Caco-2 (cell line): ENCODE measurements at regions not wholly inside any gene's neighbourhood (a gene's known extent, or its start where the extent isn't known, plus 50 kb on each side); places are given as distances from the start of the nearest gene placed in this dataset.

Experiments
- BruUV-seq: library from RNA; stranded (reverse); fragments of 400-500 nt; replicated peaks from 2 replicates; lab custom pipeline; 2021; lab: Mats Ljungman, UMichigan
- CTCF ChIA-PET: fragments of 300-600 bp; sonication (Branson Sonifier 250); formaldehyde crosslinking; loops from one replicate; lab custom pipeline; 2022; ENCODE audit warnings: antibody characterized with exemption; lab: Charles Lee
- POLR2A ChIA-PET: fragments of 300-600 bp; sonication (Branson Sonifier 250); formaldehyde crosslinking; loops from one replicate; lab custom pipeline; 2022; ENCODE audit warnings: antibody characterized with exemption; lab: Charles Lee
- DNase-seq, 2 experiments: peaks; one replicate each; pipeline versions ENCODE4 v3.0.0 to v3.0.0-alpha.2; 2020 to 2022
- H3K27me3 ChIP-seq: replicated peaks from 2 replicates; pipeline ENCODE4 v1.6.0; 2011; ENCODE audit warnings: low read length; ENCODE audit not compliant: control insufficient read depth, insufficient read depth
- H3K36me3 ChIP-seq: 2 replicates; pipeline ENCODE4 v1.5.1; 2011; ENCODE audit warnings: low read length; ENCODE audit not compliant: control insufficient read depth, insufficient read depth
- H3K4me1 ChIP-seq: fragments of 250-450 bp; sonication (Bioruptor Pico); 2 replicates; pipeline ENCODE4 v1.5.1; 2020; ENCODE audit warnings: mild to moderate bottlenecking
- H3K4me3 ChIP-seq: 2 replicates; pipeline ENCODE4 v1.5.1; 2011; ENCODE audit warnings: low read depth, mild to moderate bottlenecking, control low read depth, low read length
- H3K9me3 ChIP-seq: fragments of 250-450 bp; sonication (Bioruptor Pico); 2 replicates; pipeline ENCODE4 v1.5.1; 2020; ENCODE audit warnings: mild to moderate bottlenecking, moderate library complexity
- H3K27ac Mint-ChIP-seq: one replicate; pipeline ENCODE4 v1.8.0; 2022; ENCODE audit warnings: mixed read lengths; ENCODE audit not compliant: unreplicated experiment
- H3K27me3 Mint-ChIP-seq: one replicate; pipeline ENCODE4 v1.8.0; 2022; ENCODE audit warnings: mixed read lengths; ENCODE audit not compliant: insufficient read depth, unreplicated experiment
- H3K36me3 Mint-ChIP-seq: one replicate; pipeline ENCODE4 v1.8.0; 2022; ENCODE audit warnings: mild to moderate bottlenecking, mixed read lengths; ENCODE audit not compliant: insufficient read depth, unreplicated experiment
- H3K4me1 Mint-ChIP-seq: one replicate; pipeline ENCODE4 v1.8.0; 2022; ENCODE audit warnings: low read depth, mixed read lengths; ENCODE audit not compliant: unreplicated experiment
- H3K4me3 Mint-ChIP-seq: one replicate; pipeline ENCODE4 v1.8.0; 2022; ENCODE audit warnings: mild to moderate bottlenecking, moderate library complexity, mixed read lengths; ENCODE audit not compliant: unreplicated experiment
- H3K9me3 Mint-ChIP-seq: one replicate; pipeline ENCODE4 v1.8.0; 2022; ENCODE audit warnings: mixed read lengths; ENCODE audit not compliant: unreplicated experiment
- intact Hi-C: fragments of 100-400 bp; cut with micrococcal nuclease; formaldehyde crosslinking; loops from one replicate; pipeline ENCODE4 v1.10.0; 2022; ENCODE audit not compliant: unreplicated experiment
- TF ChIP-seq, protein P1 (sequence below), 2 experiments: fragments of 200-600 bp in 1 of 2; IDR thresholded peaks; 1 replicate in 1 of 2; 2 replicates in 1 of 2; pipeline versions ENCODE4 v1.5.1 to v1.8.0; 2011 to 2022; ENCODE audit warnings: antibody characterized with exemption in 1 of 2, control low read depth in 1 of 2, inconsistent platforms in 1 of 2, low read depth in 1 of 2, low read length in 1 of 2, mild to moderate bottlenecking in 1 of 2, moderate library complexity in 1 of 2; ENCODE audit not compliant: insufficient read depth in 1 of 2, severe bottlenecking in 1 of 2, unreplicated experiment in 1 of 2

DNA sequence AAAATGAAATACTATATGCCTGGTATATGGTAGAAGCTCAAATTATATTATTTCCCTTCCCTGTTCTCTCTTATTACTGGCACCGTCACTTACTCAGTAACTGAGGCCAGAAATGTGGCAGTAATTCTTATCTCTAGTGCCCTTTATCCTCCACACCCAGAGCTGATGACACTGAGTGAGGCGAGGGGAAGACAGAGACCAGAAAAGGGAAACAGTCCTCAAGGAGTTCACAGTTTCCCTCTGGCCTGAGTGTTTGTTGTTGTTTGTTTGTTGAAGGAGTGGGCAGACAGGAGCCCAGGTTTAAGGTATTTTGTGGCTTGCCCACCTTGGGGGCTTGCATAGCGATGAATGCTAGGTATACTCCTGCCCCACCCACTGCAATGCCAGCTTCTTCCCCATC is 101.5 kb upstream of the FNDC3A start:
- Histone ChIP-seq H3K27me3 (no peaks in the 10 kb centered on the region), H3K4me1 (peaks cover 25% of the 10 kb centered on the region), H3K9me3 (no peaks in the 10 kb centered on the region), H3K36me3 (no peaks in the 10 kb centered on the region), H3K4me3 (no peak overlapping the region)
- Mint-ChIP-seq H3K4me3 (no peak overlapping the region), H3K36me3 (no peaks in the 10 kb centered on the region), H3K9me3 (no peaks in the 10 kb centered on the region), H3K4me1 (peaks cover 23% of the 10 kb centered on the region), H3K27me3 (peaks cover 10% of the 10 kb centered on the region), H3K27ac (no peak overlapping the region)
- TF ChIP-seq, protein P1, sequence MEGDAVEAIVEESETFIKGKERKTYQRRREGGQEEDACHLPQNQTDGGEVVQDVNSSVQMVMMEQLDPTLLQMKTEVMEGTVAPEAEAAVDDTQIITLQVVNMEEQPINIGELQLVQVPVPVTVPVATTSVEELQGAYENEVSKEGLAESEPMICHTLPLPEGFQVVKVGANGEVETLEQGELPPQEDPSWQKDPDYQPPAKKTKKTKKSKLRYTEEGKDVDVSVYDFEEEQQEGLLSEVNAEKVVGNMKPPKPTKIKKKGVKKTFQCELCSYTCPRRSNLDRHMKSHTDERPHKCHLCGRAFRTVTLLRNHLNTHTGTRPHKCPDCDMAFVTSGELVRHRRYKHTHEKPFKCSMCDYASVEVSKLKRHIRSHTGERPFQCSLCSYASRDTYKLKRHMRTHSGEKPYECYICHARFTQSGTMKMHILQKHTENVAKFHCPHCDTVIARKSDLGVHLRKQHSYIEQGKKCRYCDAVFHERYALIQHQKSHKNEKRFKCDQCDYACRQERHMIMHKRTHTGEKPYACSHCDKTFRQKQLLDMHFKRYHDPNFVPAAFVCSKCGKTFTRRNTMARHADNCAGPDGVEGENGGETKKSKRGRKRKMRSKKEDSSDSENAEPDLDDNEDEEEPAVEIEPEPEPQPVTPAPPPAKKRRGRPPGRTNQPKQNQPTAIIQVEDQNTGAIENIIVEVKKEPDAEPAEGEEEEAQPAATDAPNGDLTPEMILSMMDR (IDR thresholded peaks at IDR 0.05; ENCODE audit: insufficient read depth in 1 of 2, low read depth in 1 of 2, low read length in 1 of 2, severe bottlenecking in 1 of 2, unreplicated experiment in 1 of 2), result no peak
- DNase-seq, result no peak
- POLR2A ChIA-PET, result no interaction called here
- CTCF ChIA-PET, result no interaction called here
- intact Hi-C loops, result no loop called here
- no TSS peak for BruUV-seq

GRCh38 chr13:48875047-48875446 is 100.7 kb upstream of the FNDC3A start:
- CTCF ChIA-PET, result no interaction called here
- Histone ChIP-seq H3K27me3 (no peaks in the 10 kb centered on the region; the same call in 1 of the 2 replicates), H3K36me3 (no peaks in the 10 kb centered on the region), H3K4me1 (peaks cover 25% of the 10 kb centered on the region), H3K4me3 (no peak overlapping the region), H3K9me3 (no peaks in the 10 kb centered on the region)
- Mint-ChIP-seq H3K27ac (no peak overlapping the region), H3K4me1 (peaks cover 23% of the 10 kb centered on the region), H3K4me3 (no peak overlapping the region), H3K9me3 (no peaks in the 10 kb centered on the region), H3K27me3 (peaks cover 10% of the 10 kb centered on the region), H3K36me3 (no peaks in the 10 kb centered on the region)
- TF ChIP-seq, protein P1 (IDR thresholded peaks at IDR 0.05; ENCODE audit: insufficient read depth in 1 of 2, low read depth in 1 of 2, low read length in 1 of 2, severe bottlenecking in 1 of 2, unreplicated experiment in 1 of 2), result no peak
- no peak for DNase-seq
- intact Hi-C loops, result no loop called here
- BruUV-seq, result no TSS peak
- POLR2A ChIA-PET, result no interaction called here

GRCh38 chr13:48876289-48876688 is 99.4 kb upstream of the FNDC3A start:
- no peaks in the 10 kb centered on the region for H3K9me3 Mint-ChIP-seq

More at GRCh38 chr13:48876289-48876688, 99.4 kb upstream of the FNDC3A start:
- no peak overlapping the region for H3K4me3 Mint-ChIP-seq
- Histone ChIP-seq H3K36me3 (no peaks in the 10 kb centered on the region), H3K27me3 (peaks cover 1% of the 10 kb centered on the region; the same call in 1 of the 2 replicates), H3K4me1 (peaks cover 25% of the 10 kb centered on the region), H3K4me3 (no peak overlapping the region), H3K9me3 (no peaks in the 10 kb centered on the region)
- H3K27me3 Mint-ChIP-seq, result peaks cover 15% of the 10 kb centered on the region
- no peak for DNase-seq
- POLR2A ChIA-PET, result no interaction called here
- intact Hi-C loops, result no loop called here
- peaks cover 23% of the 10 kb centered on the region for H3K4me1 Mint-ChIP-seq
- no peaks in the 10 kb centered on the region for H3K36me3 Mint-ChIP-seq
- TF ChIP-seq, protein P1 (IDR thresholded peaks at IDR 0.05; ENCODE audit: insufficient read depth in 1 of 2, low read depth in 1 of 2, low read length in 1 of 2, severe bottlenecking in 1 of 2, unreplicated experiment in 1 of 2), result no peak
- CTCF ChIA-PET, result interaction anchor here (0.6 kb wide), 1 partner anchor 99 kb away, joined by 3 read pairs; no protein-coding TSS in a partner anchor
- no peak overlapping the region for H3K27ac Mint-ChIP-seq
- BruUV-seq, result no TSS peak
